SKM-1 treated with dmso at 0.1 percent for 144 hours (cell line): ENCODE measurements at regions not wholly inside any gene's neighbourhood (a gene's known extent, or its start where the extent isn't known, plus 50 kb on each side); places are given as distances from the start of the nearest gene placed in this dataset.
"Not testable (repeated sequence)": the region's sequence is repeated elsewhere in the genome, so short reads cannot be mapped to it uniquely, and the experiment has no call there.

Experiments
- DNase-seq: peaks from one replicate; lab custom pipeline; 2025; ENCODE audit not compliant: unreplicated experiment; lab: John Stamatoyannopoulos, UW

DNA sequence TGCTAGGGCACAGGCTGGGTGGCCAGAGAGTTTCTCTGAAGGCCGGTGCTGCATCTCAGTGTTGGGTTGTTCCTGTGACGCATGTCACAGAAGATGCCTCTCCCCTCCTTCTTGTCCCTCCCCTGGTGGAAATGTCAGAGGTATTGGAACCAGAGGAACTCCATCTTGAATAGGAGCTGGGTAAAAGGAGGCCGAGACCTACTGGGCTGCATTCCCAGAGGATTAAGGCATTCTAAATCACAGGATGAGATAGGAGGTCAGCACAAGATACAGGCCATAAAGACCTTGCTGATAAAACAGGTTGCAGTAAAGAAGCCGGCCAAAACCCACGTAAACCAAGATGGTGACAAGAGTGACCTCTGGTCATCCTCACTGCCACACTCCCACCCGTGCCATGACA, 50.3 kb upstream of the AGAP1 start:
- not testable (repeated sequence) for DNase-seq
